ENCODE measurements at regions not wholly inside any gene's neighbourhood (a gene's known extent, or its start where the extent isn't known, plus 50 kb on each side); places are given as distances from the start of the nearest gene placed in this dataset.

DNA sequence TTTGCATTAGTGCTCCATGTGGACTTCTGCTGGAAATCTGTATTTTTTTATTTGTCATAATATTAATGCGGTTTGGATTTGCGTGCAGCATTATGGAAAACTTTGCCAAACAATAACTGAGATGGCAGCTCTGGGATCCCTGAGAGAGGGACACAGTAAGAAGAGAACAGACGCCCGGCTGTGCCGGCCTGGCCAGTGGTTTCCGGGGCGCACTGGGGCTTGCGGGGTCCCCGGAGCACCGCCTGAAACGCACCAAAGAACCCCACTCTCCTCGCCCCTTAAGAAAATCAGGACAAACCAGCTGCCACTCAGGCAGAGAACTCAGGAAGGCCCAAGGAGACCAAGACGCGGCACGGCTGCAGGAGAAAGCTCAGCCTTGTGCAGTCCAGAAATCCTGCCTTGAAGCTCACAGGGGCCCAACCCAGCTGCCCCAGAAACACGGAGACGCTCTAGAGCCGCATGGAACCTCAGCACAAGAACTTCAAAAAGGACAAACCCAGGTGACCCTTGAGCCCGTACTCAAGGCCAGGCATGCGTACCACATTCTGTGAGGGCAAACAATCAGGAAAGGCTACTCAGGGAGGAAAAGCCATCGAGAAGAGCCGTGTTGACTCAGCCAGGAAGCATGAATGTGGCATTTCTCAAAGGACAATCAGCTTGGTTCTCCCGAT is 226.5 kb upstream of the CDYL start:
- DNase-seq: no peak

DNA sequence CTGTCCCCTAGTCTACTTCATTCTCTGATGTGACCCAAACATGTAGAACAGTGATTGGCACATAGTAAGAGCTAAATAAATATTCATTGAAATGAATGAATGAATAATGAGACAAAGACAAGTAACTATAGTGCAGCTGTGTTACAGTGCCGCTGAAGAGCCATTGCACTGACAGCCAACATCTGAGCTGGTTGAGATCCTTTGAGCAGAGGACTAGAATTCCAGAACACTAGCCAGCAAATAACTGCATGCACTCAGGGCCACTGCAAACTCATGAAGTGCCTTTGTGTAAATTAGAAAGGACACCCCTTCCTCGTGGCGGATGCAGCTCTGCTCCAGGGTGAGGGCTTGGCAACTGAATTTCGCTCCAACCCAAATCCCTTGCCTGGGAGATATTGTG is 230.3 kb upstream of the CDYL start:
- DNase-seq: no peak

DNA sequence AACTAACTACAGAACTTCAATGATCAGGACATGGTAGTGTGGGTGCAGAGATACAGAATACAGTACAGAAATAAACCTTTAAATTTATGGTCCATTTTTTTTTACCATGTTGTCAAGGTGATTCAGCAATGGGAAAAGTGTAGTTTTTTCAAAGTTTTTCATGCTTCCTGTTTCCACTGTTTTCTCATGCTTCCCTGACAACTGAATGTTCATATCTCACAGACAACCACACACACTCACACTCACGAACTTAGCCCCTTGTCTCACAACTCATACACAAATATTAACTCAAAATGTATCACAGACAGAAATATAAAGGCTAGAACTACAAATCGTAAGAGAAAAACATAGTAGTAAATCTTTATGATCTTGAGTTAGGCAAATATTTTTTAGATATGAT is 232.6 kb upstream of the CDYL start:
- no peak for DNase-seq

DNA sequence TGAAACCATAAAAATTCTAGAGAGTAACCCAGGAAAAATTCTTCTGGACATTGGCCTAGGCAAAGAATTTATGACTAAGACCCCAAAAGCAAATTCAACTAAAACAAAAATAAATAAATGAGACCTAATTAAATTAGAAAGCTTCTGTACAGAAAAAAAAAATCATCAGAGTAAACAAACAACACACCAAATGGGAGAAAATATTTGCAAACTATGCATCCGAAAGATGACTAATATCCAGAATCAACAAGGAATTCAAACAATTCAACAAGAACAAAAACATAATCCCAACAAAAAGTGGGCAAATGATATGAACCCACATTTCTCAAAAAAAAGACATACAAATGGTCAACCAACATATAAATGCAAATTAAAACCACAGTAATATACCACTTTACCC is 242.6 kb upstream of the CDYL start:
- DNase-seq: no peak

DNA sequence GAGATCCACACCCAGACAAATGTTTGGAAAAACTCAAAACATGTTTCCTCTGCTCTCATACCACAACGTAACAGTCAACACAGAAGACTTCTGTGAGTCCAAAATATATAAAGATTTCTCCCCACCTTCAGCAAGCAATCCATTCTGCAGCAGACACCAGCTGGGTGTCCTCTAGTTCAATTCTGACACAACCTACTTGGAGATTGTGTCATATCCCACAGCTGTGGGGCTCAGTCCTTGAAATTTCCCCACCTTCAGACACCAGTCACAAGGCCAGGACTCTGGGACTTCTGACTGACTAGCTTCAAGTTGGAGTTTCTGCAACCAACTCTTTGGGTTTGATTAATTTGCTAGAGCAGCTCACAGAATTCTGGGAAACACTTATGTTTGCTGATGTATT is 244.8 kb upstream of the CDYL start:
- no peak for DNase-seq

DNA sequence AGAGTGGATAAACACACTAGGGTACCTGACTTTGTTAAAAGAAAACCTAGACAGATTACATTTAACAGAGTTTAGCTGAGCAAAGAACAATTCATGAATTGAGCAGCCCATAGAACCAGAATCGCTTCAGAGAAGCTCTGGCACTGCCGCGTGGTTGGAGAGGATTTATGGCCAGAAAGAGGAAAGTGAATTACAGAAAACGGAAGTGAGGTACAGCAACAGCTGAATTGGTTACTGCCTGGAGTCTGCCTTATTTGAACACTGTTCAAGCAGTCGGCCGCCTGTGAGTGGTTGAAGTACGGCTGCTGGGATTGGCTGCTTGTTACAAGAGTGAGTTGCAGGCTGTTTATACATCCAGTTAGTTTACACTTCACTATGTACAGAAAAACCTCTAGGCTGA is 253.8 kb upstream of the CDYL start:
- DNase-seq: no peak

DNA sequence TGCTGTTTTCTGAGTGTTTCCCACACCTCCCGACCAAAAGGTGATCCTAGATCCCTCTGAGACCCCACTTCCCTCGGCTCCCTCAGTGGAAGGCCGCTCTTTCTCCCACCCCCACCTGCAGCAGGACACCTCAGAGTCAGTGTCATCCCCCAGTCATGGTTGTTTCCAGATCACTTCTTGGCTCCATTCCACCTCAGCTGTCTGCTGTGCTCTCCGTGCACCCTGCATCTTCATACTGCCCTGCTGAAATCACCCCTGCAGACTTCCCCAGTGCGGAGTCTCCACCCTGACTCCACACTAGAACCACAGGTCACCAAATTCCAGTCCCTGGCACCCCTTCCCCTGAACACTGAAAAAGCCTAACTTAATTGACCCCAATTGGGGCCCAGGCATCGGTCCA is 255.1 kb upstream of the CDYL start:
- no peak for DNase-seq

DNA sequence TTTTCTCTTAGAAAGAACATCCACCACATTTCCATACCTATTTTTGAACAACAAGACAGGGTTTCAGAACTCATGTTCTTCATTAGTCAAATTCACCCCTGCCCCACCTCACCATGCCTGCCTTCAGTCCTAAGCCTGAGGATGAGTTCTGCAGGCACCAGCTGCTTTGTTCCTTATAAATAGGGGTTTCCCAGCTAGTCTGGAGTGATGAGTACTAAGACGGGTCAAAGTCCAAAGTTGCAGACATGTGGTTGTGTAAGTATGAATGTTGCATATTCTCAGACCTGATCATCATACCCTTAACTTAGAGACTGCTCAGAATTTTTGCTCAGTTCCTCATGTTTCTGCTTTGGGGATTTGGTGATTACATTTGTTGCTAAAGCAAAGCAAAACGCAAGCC is 257.7 kb upstream of the CDYL start:
- no peak for DNase-seq

DNA sequence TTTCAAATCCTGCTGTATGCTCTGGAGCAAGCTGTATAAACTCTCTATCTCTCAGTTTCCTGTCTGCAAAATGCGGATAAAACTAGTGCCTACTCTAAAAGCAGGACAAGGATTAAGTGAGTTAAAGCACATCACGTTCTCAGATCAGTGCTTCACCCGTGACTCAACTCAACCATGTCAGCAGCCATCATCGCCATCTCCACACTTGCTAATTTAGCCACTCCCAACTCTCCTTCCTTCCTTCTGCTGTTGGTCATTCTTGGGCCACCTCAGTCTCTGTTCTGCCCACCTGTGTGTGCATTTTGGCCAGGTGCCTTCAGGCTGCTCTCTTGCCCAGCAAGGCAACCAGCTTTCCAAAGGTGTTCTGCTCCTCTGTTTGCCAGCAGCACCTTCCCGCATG is 260.0 kb upstream of the CDYL start:
- DNase-seq: no peak

DNA sequence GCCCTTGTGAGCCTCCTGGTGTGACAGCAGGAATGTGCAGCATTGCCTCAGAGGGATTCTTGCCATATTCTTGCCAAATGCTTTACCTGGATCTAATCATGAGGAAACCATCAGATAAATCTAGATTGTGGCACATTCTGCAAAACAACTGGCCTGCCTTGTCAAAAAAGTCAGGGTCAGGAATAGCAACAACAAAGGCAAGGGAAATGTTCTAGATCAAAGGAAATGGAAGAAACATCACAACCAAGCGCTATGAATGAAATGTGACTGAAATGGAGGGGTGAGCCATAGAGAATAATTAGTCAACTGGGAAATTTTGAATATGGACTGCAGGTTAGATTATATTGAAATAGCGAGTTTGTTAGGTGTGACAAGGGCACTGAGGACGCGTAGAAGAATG is 262.6 kb upstream of the CDYL start:
- no peak for DNase-seq

DNA sequence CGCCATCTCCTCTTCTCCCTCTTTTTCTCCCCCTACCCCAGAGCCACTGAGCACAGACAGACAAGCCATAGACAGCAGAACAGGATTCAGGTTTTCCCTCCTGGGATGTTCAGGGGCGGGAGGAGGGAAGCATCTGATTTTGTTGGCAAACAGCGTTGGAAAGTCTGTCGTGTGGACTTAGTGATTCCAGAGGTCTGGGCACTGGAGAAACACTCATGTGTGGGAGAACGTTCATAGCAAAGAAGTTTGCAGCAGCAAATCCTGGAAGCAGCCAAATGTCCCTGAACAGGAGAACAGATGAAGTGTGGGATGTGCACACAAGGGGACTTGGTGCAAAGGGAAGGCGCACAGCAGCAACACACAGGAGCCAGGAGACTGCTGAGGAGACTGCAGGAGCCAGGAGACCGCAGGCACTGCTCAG is 264.1 kb upstream of the CDYL start:
- DNase-seq: no peak

DNA sequence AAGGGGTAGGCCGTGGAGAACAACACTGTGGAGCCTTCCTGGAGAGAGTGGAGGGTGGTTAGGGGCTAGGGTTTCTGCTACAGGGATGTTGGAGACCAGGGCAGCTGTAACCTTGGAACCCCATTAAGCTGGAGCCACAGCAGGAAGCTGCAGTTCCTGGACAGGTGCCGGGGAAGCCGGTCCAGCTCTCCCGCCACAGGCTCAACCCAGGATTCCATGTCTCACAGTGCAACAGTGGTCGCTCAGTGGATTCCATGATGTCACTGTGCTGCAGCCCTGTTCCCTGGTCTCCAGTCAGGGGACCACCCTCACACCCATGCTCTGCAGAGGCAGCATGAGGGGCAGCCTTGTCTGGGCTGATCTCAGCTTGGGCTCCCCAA is 264.6 kb upstream of the CDYL start:
- no peak for DNase-seq

DNA sequence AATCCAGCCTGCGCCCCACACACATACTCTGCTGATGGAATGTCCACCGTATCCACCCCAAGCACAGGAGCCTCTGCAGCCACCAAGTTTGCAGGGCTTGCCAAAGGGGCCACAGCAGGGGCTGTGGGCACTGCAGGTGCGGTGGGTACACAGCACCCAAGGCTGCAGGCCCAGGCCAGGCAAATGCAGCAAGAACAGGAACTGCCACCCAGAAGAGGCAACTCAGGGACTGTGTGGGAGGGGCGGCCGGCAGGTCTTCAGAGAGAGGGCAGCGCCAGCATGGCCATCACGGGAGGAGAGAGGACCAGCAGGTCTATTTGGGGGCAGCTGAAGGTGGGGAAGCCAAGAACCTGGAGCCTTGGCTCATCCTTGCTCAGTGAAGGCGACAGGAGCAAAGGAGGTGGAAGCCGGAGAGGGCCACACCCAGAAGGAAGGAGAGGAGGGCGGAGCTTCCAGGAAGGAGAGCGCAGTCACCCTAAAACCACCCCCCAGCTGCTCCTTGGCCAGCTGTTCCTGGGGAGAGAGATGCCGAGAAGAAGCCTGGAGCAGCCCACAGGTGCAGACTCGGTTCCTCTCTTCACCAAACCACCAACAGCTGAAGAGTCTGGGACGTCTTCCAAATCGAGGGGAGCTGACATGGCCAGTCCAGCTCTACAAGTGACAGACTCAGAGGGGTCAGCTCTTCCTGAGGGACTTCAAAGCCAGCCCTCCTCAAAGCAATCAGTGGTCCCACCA is 265.1 kb upstream of the CDYL start:
- DNase-seq: no peak

DNA sequence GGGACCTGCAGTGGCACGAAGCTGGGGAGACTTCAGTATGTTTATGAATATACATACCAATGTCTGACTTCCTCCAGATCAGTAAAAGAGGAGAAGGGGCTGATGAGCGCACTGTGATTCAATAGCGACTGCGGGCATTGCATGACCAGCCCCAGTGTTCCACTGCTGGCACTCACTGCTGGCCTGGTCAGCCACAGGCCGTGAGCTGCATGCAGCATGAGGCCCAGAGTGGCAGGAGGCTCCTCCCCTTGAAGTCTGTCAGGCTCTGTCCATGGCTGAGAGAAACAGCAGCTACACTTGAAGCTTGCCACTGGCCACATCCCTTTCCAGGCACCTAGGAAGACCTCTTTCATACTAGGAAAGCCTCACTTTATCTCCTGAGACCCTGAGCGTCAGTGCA is 265.9 kb upstream of the CDYL start:
- DNase-seq: no peak

DNA sequence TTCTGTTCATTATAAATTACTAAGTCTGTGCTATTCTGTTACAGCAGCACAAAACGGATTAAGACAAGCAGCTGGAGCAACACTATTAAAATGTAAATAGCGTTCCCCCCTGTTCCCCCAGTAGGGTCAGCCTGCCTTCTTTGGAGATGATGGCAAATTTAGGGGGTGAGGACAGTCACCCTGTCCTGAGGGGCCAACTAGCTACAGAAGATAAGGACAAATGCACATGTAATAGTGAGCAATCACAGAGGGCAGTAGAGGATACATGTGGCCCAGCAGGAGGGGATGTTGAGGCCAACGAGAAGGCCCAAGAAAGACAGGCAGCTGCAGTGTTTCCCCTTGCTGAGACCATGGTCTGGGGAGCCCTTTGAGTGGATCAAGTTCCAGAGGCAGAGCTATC is 266.7 kb upstream of the CDYL start:
- DNase-seq: no peak

DNA sequence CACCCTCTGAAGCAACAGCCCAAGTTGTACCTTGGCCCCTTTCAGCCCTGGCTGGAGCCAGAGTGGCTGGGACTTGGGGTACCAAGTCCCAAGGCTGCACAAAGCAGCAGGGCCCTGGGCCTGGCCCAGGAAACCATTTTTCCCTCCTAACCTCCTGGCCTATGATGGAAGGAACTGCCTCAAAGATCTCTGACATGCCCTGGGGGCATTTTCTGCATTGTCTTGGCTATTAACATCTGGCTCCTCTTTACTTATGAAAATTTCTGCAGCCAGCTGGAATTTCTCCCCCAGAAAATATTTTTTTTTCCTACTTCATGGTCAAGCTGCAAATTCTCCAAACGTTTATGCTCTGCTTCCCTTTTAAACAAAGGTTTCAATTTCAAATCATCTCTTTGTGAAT is 269.4 kb upstream of the CDYL start:
- no peak for DNase-seq

DNA sequence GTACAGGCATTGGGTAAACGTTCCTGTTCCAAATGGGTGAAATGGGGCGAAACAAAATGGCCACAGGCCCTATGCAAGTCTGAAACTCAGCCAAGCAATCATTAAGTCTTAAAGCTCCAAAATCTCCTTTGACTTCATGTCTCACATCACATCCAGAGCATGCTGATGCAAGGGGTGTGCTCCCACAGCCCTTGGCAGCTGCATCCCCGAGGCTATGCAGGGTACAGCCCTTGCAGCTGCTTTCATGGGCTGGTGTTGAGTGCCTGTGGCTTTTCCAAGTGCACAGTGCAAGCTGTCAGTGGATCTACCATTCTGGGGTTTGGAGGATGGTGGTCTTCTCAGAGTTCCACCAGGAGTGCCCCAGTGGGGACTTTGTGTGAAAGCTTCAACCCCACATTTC is 270.0 kb upstream of the CDYL start:
- no peak for DNase-seq

DNA sequence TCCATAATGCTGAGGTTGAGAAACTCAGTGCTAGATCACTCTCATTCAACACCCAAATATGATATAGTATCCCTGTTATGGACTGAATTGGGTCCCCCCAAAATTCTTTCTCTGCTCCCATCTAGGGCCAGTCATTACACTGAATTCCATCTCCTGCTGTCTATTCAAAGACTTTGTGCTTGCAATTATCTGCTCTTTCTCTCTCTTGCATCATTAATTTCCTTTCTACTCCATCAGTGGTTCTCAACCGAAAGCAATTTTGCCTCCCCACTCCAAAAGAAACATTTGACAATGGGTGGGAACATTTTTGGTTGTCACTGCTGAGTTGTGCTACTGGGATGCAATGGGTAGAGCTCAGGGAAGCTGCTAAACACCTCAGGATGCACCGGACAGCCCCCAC is 271.5 kb upstream of the CDYL start:
- DNase-seq: no peak

DNA sequence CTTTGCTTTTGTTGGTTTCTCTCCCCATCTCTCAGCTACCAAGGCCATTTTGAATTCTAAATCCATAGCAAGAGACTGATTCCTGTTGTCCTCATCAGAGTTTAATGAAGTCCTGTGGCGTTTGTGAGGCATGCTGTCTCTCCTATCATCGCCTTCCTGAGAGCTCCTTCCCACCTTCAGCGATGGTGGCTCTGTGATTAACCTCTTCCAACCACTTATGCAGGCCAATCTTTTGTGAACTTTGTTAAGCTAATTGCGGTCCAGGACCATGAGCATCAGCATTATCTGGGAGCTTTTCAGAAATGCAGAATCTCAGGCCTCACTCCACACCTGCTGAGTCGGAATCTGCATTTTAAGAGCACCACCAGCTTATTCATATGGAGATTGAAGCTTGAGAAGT is 272.5 kb upstream of the CDYL start:
- no peak for DNase-seq

DNA sequence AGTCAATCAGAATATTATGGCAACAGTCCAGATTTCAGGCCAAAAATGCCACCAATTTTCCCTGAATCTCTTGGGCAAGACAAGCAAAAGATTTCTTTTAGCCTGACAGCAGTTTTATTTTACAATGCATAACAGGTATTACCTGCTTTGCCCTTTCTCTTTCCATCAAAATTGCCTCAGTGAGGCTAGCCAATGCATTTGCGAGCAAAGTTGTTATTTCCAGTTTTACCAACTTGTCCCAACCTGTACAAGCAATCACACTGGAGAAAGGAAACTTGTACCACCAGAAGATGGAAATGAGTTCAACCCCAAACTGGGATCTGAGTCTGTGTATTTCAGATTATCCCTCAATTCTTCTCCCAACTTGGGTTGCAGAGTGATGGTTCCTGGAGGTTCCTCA is 279.9 kb upstream of the CDYL start:
- DNase-seq: no peak

DNA sequence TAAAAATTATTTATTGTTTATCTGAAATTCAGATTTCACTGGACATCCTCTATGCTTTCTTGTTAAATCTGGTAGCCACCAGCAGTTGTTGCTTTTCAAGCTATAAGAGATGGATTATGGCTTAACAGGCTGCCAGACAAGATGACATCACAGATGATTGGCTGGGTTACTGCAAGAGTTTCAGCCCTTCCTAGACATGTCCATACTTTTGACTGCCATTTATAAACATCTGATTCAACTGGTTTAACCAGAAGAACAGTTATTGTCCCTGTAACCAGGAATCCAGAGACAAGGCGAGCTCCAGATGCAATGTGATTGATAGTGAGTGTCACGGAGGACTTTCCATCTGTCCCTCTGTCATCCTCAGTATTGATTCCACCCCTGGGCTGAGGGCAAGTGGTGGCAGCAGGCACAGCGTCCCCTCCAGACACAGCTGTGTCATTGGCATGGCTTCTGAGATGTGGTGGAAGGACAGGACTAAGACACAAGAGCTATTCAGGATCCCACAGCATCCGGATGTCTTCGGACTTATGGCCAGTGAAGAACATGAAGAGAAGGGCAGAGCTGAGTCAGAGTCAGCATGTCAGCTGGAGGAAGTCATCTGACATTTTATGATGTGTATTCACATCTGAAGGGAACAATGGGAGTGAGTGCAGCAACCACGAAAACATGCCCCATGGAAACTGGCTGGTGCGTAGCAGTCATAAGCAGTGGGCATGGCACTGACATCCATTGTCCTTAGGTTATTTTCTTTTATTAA is 284.5 kb upstream of the CDYL start:
- DNase-seq: no peak

DNA sequence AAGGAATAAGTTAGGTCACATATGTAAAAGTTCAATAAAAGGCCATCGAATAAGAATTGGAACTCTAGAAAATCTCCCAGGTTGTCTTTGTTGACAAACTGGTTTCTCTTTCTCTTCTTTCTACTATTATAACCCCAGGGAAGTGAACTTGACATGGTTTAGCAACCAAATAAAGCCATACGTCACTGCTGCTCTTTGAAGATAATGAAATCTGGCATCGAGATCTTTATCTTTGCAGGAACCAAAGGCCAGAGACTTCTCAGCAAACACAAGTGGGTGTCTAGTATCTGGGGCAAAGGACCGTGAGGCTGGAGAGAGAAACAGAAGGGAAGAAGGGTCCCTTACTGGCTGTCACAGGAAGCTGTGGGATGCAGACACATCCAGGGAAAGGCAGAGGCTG is 286.7 kb upstream of the CDYL start:
- no peak for DNase-seq

DNA sequence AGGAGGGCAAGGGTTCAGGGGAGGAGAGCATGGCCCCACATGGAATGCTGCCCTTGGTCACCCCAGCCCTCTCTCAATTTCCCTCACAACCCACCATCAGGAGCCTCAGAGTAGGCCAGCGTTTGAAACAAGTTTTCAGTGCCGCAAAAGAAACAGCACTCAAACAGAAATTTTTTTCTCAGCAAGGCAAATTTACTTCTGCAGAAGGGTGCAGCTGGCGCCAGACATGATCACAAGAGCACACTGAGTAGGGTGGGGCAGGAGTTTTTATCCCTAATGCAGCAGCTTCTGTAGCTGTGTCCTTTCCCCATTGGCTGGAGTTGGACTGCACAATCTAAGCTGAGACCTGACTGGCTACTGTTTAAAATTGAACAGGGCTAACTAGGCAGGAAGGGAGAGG is 287.8 kb upstream of the CDYL start:
- DNase-seq: no peak

DNA sequence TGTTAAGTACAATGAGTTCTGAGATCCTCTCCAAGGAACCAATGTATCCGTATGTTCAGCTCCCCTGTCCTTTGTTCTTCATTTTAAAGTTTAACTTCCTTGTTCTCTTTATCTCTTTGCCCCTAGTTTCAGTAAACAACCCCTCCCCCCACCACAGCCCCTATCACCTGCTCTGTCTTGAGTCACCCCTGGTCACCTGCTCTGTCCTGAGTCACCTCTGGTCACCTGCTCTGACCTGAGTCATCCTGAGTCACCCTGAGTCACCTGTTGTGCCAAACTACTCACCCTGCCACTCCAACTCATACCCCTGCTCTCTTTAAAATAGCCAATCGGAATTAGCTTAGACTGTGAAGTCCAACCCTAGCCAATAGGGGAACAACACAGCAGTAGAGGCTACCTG is 288.7 kb upstream of the CDYL start:
- no peak for DNase-seq
